Keratinocyte (primary cell): ENCODE measurements at regions not wholly inside any gene's neighbourhood (a gene's known extent, or its start where the extent isn't known, plus 50 kb on each side); places are given as distances from the start of the nearest gene placed in this dataset.

Experiments used
- DNase-seq: peaks from one replicate; pipeline ENCODE4 v3.0.0-alpha.2; 2011; ENCODE audit warnings: low read depth, missing footprints, low spot score
- FAIRE-seq: peaks from 2 replicates; lab custom pipeline; 2011; peaks lifted over from hg19 to GRCh38; lab: Jason Lieb, UNC
- H2AFZ ChIP-seq: 2 replicates; pipeline ENCODE4 v1.6.0; 2012; ENCODE audit warnings: low read length, control low read depth, inconsistent platforms; ENCODE audit not compliant: control insufficient read depth
- H3K27ac ChIP-seq: 2 replicates; pipeline ENCODE4 v1.5.1; 2011; ENCODE audit warnings: low read length; ENCODE audit not compliant: control insufficient read depth, insufficient read depth
- H3K27me3 ChIP-seq: 3 replicates; pipeline ENCODE4 v1.6.0; 2011; ENCODE audit warnings: low read length; ENCODE audit not compliant: control insufficient read depth, insufficient read depth; ENCODE audit errors: extremely low read depth
- H3K36me3 ChIP-seq, 2 experiments: 2 replicates in 1 of 2; 3 replicates in 1 of 2; pipeline ENCODE4 v1.5.1; 2011; ENCODE audit warnings: low read length in 2 of 2, mild to moderate bottlenecking in 1 of 2; ENCODE audit not compliant: control insufficient read depth in 2 of 2, insufficient read depth in 2 of 2; ENCODE audit errors: extremely low read depth in 1 of 2
- H3K4me1 ChIP-seq: 3 replicates; pipeline ENCODE4 v1.5.1; 2011; ENCODE audit warnings: low read length; ENCODE audit not compliant: control insufficient read depth, insufficient read depth; ENCODE audit errors: extremely low read depth
- H3K4me2 ChIP-seq: 3 replicates; pipeline ENCODE4 v1.6.0; 2011; ENCODE audit warnings: low read depth, low read length; ENCODE audit not compliant: control insufficient read depth, insufficient read depth; ENCODE audit errors: extremely low read depth
- H3K4me3 ChIP-seq, 3 experiments: fragments of 200-600 bp in 1 of 3; sonication (generic) in 1 of 3; 2 replicates in 2 of 3; 3 replicates in 1 of 3; pipeline ENCODE4 v1.5.1; 2011 to 2016; ENCODE audit warnings: low read length in 3 of 3, mild to moderate bottlenecking in 3 of 3, control low read depth in 2 of 3, inconsistent platforms in 1 of 3, low read depth in 1 of 3, mixed read lengths in 1 of 3, mixed run types in 1 of 3, moderate library complexity in 1 of 3; ENCODE audit not compliant: control insufficient read depth in 2 of 3, insufficient read depth in 2 of 3; ENCODE audit errors: extremely low read depth in 1 of 3
- H3K79me2 ChIP-seq: 2 replicates; pipeline ENCODE4 v1.6.0; 2012; ENCODE audit warnings: low read length; ENCODE audit not compliant: control insufficient read depth, insufficient read depth
- H3K9ac ChIP-seq: 3 replicates; pipeline ENCODE4 v1.6.0; 2011; ENCODE audit warnings: low read length; ENCODE audit not compliant: control insufficient read depth, insufficient read depth; ENCODE audit errors: extremely low read depth
- H3K9me1 ChIP-seq: 3 replicates; pipeline ENCODE4 v1.6.0; 2011; ENCODE audit warnings: low read length; ENCODE audit not compliant: control insufficient read depth, insufficient read depth; ENCODE audit errors: extremely low read depth
- H3K9me3 ChIP-seq: 2 replicates; pipeline ENCODE4 v1.5.1; 2012; ENCODE audit warnings: low read depth, low read length; ENCODE audit not compliant: control insufficient read depth
- H4K20me1 ChIP-seq: 3 replicates; pipeline ENCODE4 v1.6.0; 2011; ENCODE audit warnings: low read length; ENCODE audit not compliant: control insufficient read depth, insufficient read depth; ENCODE audit errors: extremely low read depth
- CTCF ChIP-seq, 3 experiments: IDR thresholded peaks in 1 of 3; conservative IDR thresholded peaks in 1 of 3; optimal IDR thresholded peaks in 1 of 3; 2 replicates in 2 of 3; 3 replicates in 1 of 3; pipeline versions ENCODE3 to v1.5.1; 2011; ENCODE audit warnings: low read length in 3 of 3, mild to moderate bottlenecking in 3 of 3, moderate library complexity in 2 of 3, control low read depth in 1 of 3, inconsistent platforms in 1 of 3; ENCODE audit not compliant: insufficient read depth in 2 of 3; ENCODE audit errors: extremely low read depth in 1 of 3
- EZH2 ChIP-seq: IDR thresholded peaks from one replicate; pipeline ENCODE4 v1.6.1; 2012; ENCODE audit warnings: inconsistent platforms, mild to moderate bottlenecking, low read length, moderate library complexity
- dilution Hi-C: fragments of 300-500 bp; cut with MboI; formaldehyde crosslinking; loops from one replicate; pipeline ENCODE4 v1.7.0; 2020; ENCODE audit warnings: low sequenced_read_pairs; ENCODE audit not compliant: extremely low pct_ligation_motif_present

DNA sequence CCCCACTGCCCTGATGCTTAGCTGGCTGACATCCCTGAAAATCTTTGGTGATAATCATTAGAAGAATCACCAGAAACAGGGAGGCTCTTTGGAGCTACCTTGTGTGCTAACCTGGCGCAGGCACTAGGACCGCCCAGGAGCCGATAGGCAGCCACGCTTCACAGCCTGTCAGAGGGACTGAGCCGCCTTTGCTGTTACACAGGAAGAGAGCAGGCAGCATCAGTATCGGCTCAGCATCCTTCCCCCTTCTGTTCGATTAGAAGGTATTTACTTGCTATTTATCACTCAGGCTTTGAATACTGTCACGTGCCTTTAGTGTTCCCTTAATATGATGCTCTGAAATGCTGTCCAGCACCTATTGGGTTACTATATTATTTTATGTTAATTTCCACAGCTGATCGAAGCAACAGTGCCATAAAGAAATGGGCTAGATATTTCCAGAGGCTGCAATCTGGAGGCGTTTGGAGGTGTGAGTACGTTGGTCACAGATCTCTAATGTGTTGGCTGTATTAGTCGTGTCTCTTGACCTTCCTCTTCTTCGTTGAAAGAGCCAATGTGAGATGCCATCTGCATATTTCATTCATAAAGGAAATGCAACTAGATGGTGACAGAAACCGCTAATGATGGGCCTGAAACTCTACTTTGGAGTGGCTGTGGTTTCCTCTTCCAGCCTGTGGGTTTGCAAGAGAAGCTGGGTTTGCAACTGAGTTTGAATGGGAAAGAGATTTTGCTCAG is 110.4 kb upstream of the RAB27B start:
- Histone ChIP-seq H3K27me3 (no peaks in the 10 kb centered on the region), H3K9ac (no peak overlapping the region), H2AFZ (no peak overlapping the region), H3K79me2 (no peaks in the 10 kb centered on the region), H3K4me2 (no peak overlapping the region), H3K36me3 (no peaks in the 10 kb centered on the region), H3K9me3 (no peaks in the 10 kb centered on the region), H3K4me3 (no peak overlapping the region), H3K4me1 (peaks cover 4% of the 10 kb centered on the region), H3K27ac (no peak overlapping the region), H3K9me1 (no peaks in the 10 kb centered on the region), H4K20me1 (no peaks in the 10 kb centered on the region)
- dilution Hi-C loops, result no loop called here
- DNase-seq (no peak), FAIRE-seq (no peak)
- TF ChIP-seq EZH2, result no peak
- TF ChIP-seq CTCF (optimal IDR thresholded peaks at IDR 0.05 in 1 of 3, IDR thresholded peaks at IDR 0.05 in 1 of 3, conservative IDR thresholded peaks at IDR 0.05 in 1 of 3; ENCODE audit: extremely low read depth in 1 of 3, insufficient read depth in 2 of 3, low read length in 3 of 3), result no peak

GRCh38 chr18:54718408-54718773 is 109.9 kb upstream of the RAB27B start:
- DNase-seq (no peak), FAIRE-seq (no peak)
- Histone ChIP-seq H3K9ac (no peak overlapping the region), H3K9me3 (no peaks in the 10 kb centered on the region), H3K27ac (no peak overlapping the region), H2AFZ (no peak overlapping the region), H3K27me3 (no peaks in the 10 kb centered on the region), H3K4me1 (no peaks in the 10 kb centered on the region), H4K20me1 (no peaks in the 10 kb centered on the region), H3K4me3 (no peak overlapping the region), H3K9me1 (no peaks in the 10 kb centered on the region), H3K36me3 (no peaks in the 10 kb centered on the region), H3K79me2 (no peaks in the 10 kb centered on the region), H3K4me2 (no peak overlapping the region)
- TF ChIP-seq CTCF (optimal IDR thresholded peaks at IDR 0.05 in 1 of 3, IDR thresholded peaks at IDR 0.05 in 1 of 3, conservative IDR thresholded peaks at IDR 0.05 in 1 of 3; ENCODE audit: extremely low read depth in 1 of 3, insufficient read depth in 2 of 3, low read length in 3 of 3) (no peak), EZH2 (no peak)
- dilution Hi-C loops, result no loop called here
